Panc1 (cell line): ENCODE measurements at regions not wholly inside any gene's neighbourhood (a gene's known extent, or its start where the extent isn't known, plus 50 kb on each side); places are given as distances from the start of the nearest gene placed in this dataset.

Source experiments
- ATAC-seq: fragments of 200-7000 bp; cut with Tn5 transposase; 2 replicates; pipeline ENCODE4 v1.9.1; 2020; ENCODE audit warnings: mild to moderate bottlenecking, moderate library complexity
- BruUV-seq: library from RNA; stranded (reverse); fragments of 400-500 nt; replicated peaks from 2 replicates; lab custom pipeline; 2021; lab: Mats Ljungman, UMichigan
- CTCF ChIA-PET: fragments of 300-600 bp; sonication (Branson Sonifier 250); formaldehyde crosslinking; loops from one replicate; lab custom pipeline; 2022; ENCODE audit warnings: antibody characterized with exemption; lab: Charles Lee
- POLR2A ChIA-PET: fragments of 300-600 bp; sonication (Branson Sonifier 250); formaldehyde crosslinking; loops from one replicate; lab custom pipeline; 2022; ENCODE audit warnings: antibody characterized with exemption; lab: Charles Lee
- DNase-seq: peaks from one replicate; pipeline ENCODE4 v3.0.0-alpha.2; 2010; ENCODE audit warnings: low read depth, low spot score
- H3K27ac ChIP-seq: 2 replicates; pipeline ENCODE4 v1.5.1; 2011; ENCODE audit warnings: mild to moderate bottlenecking, low read length, inconsistent platforms
- H3K27me3 ChIP-seq: fragments of 200-500 bp; sonication (Bioruptor generic); 2 replicates; pipeline ENCODE4 v1.6.0; 2014; ENCODE audit warnings: low read length, inconsistent platforms; ENCODE audit not compliant: control insufficient read depth, insufficient read depth
- H3K36me3 ChIP-seq: fragments of 200-500 bp; sonication (Bioruptor generic); 2 replicates; pipeline ENCODE4 v1.5.1; 2014; ENCODE audit warnings: inconsistent platforms, mild to moderate bottlenecking, low read length, moderate library complexity; ENCODE audit not compliant: control insufficient read depth, insufficient read depth
- H3K4me1 ChIP-seq: 2 replicates; pipeline ENCODE4 v1.5.1; 2011; ENCODE audit warnings: inconsistent platforms, mild to moderate bottlenecking, low read length, moderate library complexity; ENCODE audit not compliant: control insufficient read depth, insufficient read depth
- H3K4me3 ChIP-seq, 2 experiments: 2 replicates each; pipeline ENCODE4 v1.5.1; 2011 to 2012; ENCODE audit warnings: low read depth in 2 of 2, low read length in 2 of 2, mild to moderate bottlenecking in 2 of 2, inconsistent platforms in 1 of 2, moderate library complexity in 1 of 2
- H3K9me3 ChIP-seq: fragments of 200-500 bp; sonication (Bioruptor generic); 2 replicates; pipeline ENCODE4 v1.5.1; 2014; ENCODE audit warnings: low read depth, mild to moderate bottlenecking, inconsistent platforms, low read length, moderate library complexity; ENCODE audit not compliant: control insufficient read depth, insufficient read depth
- CTCF ChIP-seq: fragments of 450-650 bp; IDR thresholded peaks from 2 replicates; pipeline ENCODE4 v1.5.1; 2017; ENCODE audit warnings: mild to moderate bottlenecking
- POLR2AphosphoS5 ChIP-seq: IDR thresholded peaks from 2 replicates; pipeline ENCODE4 v1.6.1; 2012; ENCODE audit warnings: mild to moderate bottlenecking, low read depth, low read length, moderate library complexity
- REST ChIP-seq, 2 experiments: IDR thresholded peaks; 2 replicates each; pipeline ENCODE4 v1.6.1; 2011 to 2012; ENCODE audit warnings: low read depth in 2 of 2, control low read depth in 1 of 2, low read length in 1 of 2, mild to moderate bottlenecking in 1 of 2, moderate library complexity in 1 of 2; ENCODE audit not compliant: insufficient read depth in 1 of 2
- SIN3A ChIP-seq: IDR thresholded peaks from 2 replicates; pipeline ENCODE4 v1.6.1; 2012; ENCODE audit warnings: low read depth, mild to moderate bottlenecking, low read length, moderate library complexity, borderline replicate concordance; ENCODE audit not compliant: insufficient read depth
- TCF7L2 ChIP-seq: IDR thresholded peaks from 2 replicates; pipeline ENCODE4 v1.6.1; 2011; ENCODE audit warnings: mild to moderate bottlenecking, low read depth, low read length, inconsistent platforms
- in situ Hi-C: cut with HindIII; loops from 2 replicates; pipeline ENCODE4 v1.10.0; 2016; ENCODE audit warnings: low sequenced_read_pairs, low pct_unique_long_range_greater_than_20kb
- intact Hi-C: fragments of 100-400 bp; cut with micrococcal nuclease; formaldehyde crosslinking; loops from one replicate; pipeline ENCODE4 v1.10.0; 2022; ENCODE audit not compliant: unreplicated experiment

- DNase-seq (no peak), ATAC-seq (no peak)
- Histone ChIP-seq H3K9me3 (no peaks in the 10 kb centered on the region), H3K4me3 (no peak overlapping the region), H3K27ac (peak overlapping the region; percentile 87), H3K27me3 (no peaks in the 10 kb centered on the region), H3K36me3 (no peaks in the 10 kb centered on the region), H3K4me1 (peaks cover 27% of the 10 kb centered on the region)
- intact Hi-C loops = no loop called here
- TF ChIP-seq SIN3A = no peak
- no peak for TF ChIP-seq POLR2AphosphoS5
- TF ChIP-seq REST (IDR thresholded peaks at IDR 0.05; ENCODE audit: insufficient read depth in 1 of 2, low read depth in 2 of 2, low read length in 1 of 2) = no peak
- no peak for TF ChIP-seq TCF7L2
- no peak for TF ChIP-seq CTCF
- no TSS peak for BruUV-seq
- ChIA-PET POLR2A (no interaction called here), CTCF (no interaction called here)
- in situ Hi-C loops = no loop called here
These were observed 198.3 kb downstream of the USP12 start for GRCh38 chr13:26973295-26973694.

- ATAC-seq (peak; percentile 84), DNase-seq (no peak)
- BruUV-seq = no TSS peak
- ChIA-PET CTCF (interaction anchor here (0.7 to 0.9 kb wide), 3 partner anchors 13 to 302 kb away, joined by 3 to 9 read pairs (median 3); no protein-coding TSS in a partner anchor), POLR2A (interaction anchor here (0.6 kb wide), 1 partner anchor 41 kb away, joined by 5 read pairs; no protein-coding TSS in a partner anchor)
- intact Hi-C loops = no loop called here
- H3K4me3 ChIP-seq = no peak overlapping the region
- TF ChIP-seq SIN3A (no peak), POLR2AphosphoS5 (peak; percentile 33; the same call in 1 of the 2 replicates), CTCF (peak; percentile 85)
- in situ Hi-C loops = no loop called here
- H3K27me3 ChIP-seq = no peaks in the 10 kb centered on the region
- H3K36me3 ChIP-seq = no peaks in the 10 kb centered on the region
- no peaks in the 10 kb centered on the region for H3K9me3 ChIP-seq
- peak overlapping the region; percentile 87 for H3K27ac ChIP-seq
- H3K4me1 ChIP-seq = peaks cover 26% of the 10 kb centered on the region
These were observed 199.4 kb downstream of the USP12 start for GRCh38 chr13:26971990-26972887.
